ENCODE measurements at regions not wholly inside any gene's neighbourhood (a gene's known extent, or its start where the extent isn't known, plus 50 kb on each side); places are given as distances from the start of the nearest gene placed in this dataset. TPM values are rescaled to one million over a fixed set of nuclear protein-coding genes. Genes with fewer than 3 reads are reported as not detected.

DNA sequence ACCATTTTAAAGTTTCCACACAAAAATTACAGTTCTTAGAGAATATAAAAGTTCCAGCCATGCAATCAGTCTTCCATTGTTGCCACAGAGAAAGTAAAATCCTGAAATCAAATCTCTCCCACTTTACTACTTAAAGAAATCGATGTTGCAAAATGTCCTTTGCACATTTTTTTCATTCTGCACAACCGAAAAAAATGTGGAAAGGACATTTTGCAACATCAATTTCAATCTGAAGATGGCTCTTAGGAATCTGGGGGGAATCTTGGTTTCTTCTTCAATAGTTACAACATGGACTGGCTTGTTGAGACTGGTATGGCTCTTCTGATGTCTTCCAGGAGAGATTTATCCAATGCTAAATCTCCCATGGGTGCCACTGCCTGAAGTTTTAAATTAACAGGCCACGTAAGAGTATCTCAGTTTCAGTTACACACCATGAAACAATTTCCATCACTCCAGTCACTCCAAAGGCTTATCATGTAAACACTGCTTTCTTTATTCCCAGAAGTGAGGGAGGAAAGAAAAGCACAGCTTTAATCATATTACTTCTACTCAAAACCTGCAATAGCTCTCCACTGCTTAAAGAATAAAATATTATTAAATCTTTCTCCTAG, 55.8 kb upstream of the CTNNB1 start:
- H3K4me3 ChIP-seq (ENCODE audit: insufficient read depth, low read length), result no peak overlapping the region
- no peak overlapping the region for H3K27ac ChIP-seq (ENCODE audit: low read depth, low read length)
- no peak overlapping the region for H2AFZ ChIP-seq (ENCODE audit: low read length)
- no peak for DNase-seq (ENCODE audit: insufficient read length, low spot score, missing footprints)
- TF ChIP-seq, protein P1, sequence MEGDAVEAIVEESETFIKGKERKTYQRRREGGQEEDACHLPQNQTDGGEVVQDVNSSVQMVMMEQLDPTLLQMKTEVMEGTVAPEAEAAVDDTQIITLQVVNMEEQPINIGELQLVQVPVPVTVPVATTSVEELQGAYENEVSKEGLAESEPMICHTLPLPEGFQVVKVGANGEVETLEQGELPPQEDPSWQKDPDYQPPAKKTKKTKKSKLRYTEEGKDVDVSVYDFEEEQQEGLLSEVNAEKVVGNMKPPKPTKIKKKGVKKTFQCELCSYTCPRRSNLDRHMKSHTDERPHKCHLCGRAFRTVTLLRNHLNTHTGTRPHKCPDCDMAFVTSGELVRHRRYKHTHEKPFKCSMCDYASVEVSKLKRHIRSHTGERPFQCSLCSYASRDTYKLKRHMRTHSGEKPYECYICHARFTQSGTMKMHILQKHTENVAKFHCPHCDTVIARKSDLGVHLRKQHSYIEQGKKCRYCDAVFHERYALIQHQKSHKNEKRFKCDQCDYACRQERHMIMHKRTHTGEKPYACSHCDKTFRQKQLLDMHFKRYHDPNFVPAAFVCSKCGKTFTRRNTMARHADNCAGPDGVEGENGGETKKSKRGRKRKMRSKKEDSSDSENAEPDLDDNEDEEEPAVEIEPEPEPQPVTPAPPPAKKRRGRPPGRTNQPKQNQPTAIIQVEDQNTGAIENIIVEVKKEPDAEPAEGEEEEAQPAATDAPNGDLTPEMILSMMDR (IDR thresholded peaks at IDR 0.05; ENCODE audit: extremely low read depth, low read depth, low read length), result no peak
- H4K20me1 ChIP-seq (ENCODE audit: insufficient read depth, low read length), result no peaks in the 10 kb centered on the region
- H3K36me3 ChIP-seq (ENCODE audit: insufficient read depth, low read length), result no peaks in the 10 kb centered on the region
- no peaks in the 10 kb centered on the region for H3K27me3 ChIP-seq (ENCODE audit: insufficient read depth, low read length)
- no peaks in the 10 kb centered on the region for H3K79me2 ChIP-seq (ENCODE audit: insufficient read depth, low read length)
- H3K9me3 ChIP-seq (ENCODE audit: low read depth, low read length), result no peaks in the 10 kb centered on the region
- H3K4me1 ChIP-seq (ENCODE audit: insufficient read depth, low read length), result no peaks in the 10 kb centered on the region
- no peak overlapping the region for H3K4me2 ChIP-seq (ENCODE audit: insufficient read depth, low read length)

DNA sequence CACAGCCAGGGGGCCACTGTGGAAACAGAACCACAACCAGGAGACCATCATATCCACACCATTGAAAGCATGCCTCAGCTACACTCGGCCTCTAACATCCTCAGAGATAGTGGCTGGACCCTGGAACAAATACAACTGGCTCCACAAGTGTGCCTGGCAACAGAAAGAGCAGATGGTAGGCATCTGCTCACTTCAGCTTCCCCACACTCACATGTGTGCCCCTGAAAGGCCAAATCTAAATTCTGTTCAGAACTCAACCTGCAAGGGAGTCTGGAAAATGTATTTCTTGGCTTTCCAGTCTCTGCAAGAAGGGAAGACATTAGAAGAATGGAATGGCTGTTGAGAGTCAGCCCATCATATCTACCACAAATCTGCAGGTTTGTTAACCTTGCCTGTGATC, 54.7 kb upstream of the CTNNB1 start:
- Histone ChIP-seq H3K36me3 (ENCODE audit: insufficient read depth, low read length) (no peaks in the 10 kb centered on the region), H3K4me3 (ENCODE audit: insufficient read depth, low read length) (no peak overlapping the region), H3K9me3 (ENCODE audit: low read depth, low read length) (no peaks in the 10 kb centered on the region), H3K27ac (ENCODE audit: low read depth, low read length) (no peak overlapping the region), H3K4me1 (ENCODE audit: insufficient read depth, low read length) (no peaks in the 10 kb centered on the region), H3K79me2 (ENCODE audit: insufficient read depth, low read length) (no peaks in the 10 kb centered on the region), H2AFZ (ENCODE audit: low read length) (no peak overlapping the region), H4K20me1 (ENCODE audit: insufficient read depth, low read length) (no peaks in the 10 kb centered on the region), H3K27me3 (ENCODE audit: insufficient read depth, low read length) (no peaks in the 10 kb centered on the region), H3K4me2 (ENCODE audit: insufficient read depth, low read length) (no peak overlapping the region)
- TF ChIP-seq, protein P1 (IDR thresholded peaks at IDR 0.05; ENCODE audit: extremely low read depth, low read depth, low read length), result no peak
- no peak for DNase-seq (ENCODE audit: insufficient read length, low spot score, missing footprints)

DNA sequence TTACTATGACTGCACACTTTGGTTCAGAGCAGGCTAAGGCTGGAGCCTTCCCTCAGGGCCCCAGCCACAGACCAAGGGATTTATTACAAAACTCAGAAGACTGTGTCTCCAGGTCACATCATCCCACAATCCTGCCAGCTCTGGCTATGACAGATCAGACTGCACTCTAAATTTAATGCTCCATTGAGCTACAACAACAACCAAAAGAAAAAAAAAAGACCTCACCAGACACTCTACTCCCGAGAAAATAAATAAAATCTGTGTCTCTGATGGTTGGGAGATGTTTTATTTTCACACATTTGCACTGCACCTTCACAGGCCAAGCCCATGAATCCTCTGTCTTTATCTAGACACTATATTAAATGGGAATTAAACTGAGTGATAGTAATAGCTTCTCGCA, 50.8 kb upstream of the CTNNB1 start:
- H3K27me3 ChIP-seq (ENCODE audit: insufficient read depth, low read length), result no peaks in the 10 kb centered on the region
- H2AFZ ChIP-seq (ENCODE audit: low read length), result no peak overlapping the region
- no peak overlapping the region for H3K4me3 ChIP-seq (ENCODE audit: insufficient read depth, low read length)
- no peaks in the 10 kb centered on the region for H3K79me2 ChIP-seq (ENCODE audit: insufficient read depth, low read length)
- no peak for DNase-seq (ENCODE audit: insufficient read length, low spot score, missing footprints)
- no peak overlapping the region for H3K4me2 ChIP-seq (ENCODE audit: insufficient read depth, low read length)
- no peak overlapping the region for H3K27ac ChIP-seq (ENCODE audit: low read depth, low read length)
- H4K20me1 ChIP-seq (ENCODE audit: insufficient read depth, low read length), result no peaks in the 10 kb centered on the region
- TF ChIP-seq, protein P1 (IDR thresholded peaks at IDR 0.05; ENCODE audit: extremely low read depth, low read depth, low read length), result no peak
- H3K36me3 ChIP-seq (ENCODE audit: insufficient read depth, low read length), result no peaks in the 10 kb centered on the region
- no peaks in the 10 kb centered on the region for H3K4me1 ChIP-seq (ENCODE audit: insufficient read depth, low read length)
- no peaks in the 10 kb centered on the region for H3K9me3 ChIP-seq (ENCODE audit: low read depth, low read length)

DNA sequence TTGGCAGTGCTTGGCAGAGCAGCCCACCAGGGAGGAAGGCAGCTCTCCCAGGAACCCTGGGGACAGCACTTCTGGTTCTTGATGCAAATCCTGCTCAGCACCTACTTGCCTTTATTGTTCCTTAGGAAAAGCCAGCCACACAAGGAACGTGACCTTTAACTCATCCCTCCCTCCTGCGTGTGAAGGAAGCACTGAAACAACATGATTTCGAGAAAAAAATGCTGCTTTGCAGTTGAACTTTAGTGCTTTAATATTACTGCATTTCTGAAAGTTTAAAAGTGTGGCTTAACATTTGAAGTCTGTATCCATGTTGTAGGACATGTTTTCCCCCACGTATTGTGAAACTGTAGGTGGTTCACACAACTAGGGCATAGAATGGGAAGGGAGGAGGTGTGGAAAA, 50.4 kb upstream of the CTNNB1 start:
- Histone ChIP-seq H2AFZ (ENCODE audit: low read length) (no peak overlapping the region), H3K9me3 (ENCODE audit: low read depth, low read length) (no peaks in the 10 kb centered on the region), H3K27me3 (ENCODE audit: insufficient read depth, low read length) (no peaks in the 10 kb centered on the region), H4K20me1 (ENCODE audit: insufficient read depth, low read length) (no peaks in the 10 kb centered on the region), H3K4me3 (ENCODE audit: insufficient read depth, low read length) (no peak overlapping the region), H3K4me2 (ENCODE audit: insufficient read depth, low read length) (no peak overlapping the region), H3K36me3 (ENCODE audit: insufficient read depth, low read length) (no peaks in the 10 kb centered on the region), H3K79me2 (ENCODE audit: insufficient read depth, low read length) (no peaks in the 10 kb centered on the region), H3K4me1 (ENCODE audit: insufficient read depth, low read length) (no peaks in the 10 kb centered on the region), H3K27ac (ENCODE audit: low read depth, low read length) (no peak overlapping the region)
- no peak for DNase-seq (ENCODE audit: insufficient read length, low spot score, missing footprints)
- TF ChIP-seq, protein P1 (IDR thresholded peaks at IDR 0.05; ENCODE audit: extremely low read depth, low read depth, low read length), result no peak

Small RNA genes lying in the stretch of these regions (small RNA-seq; reads per million reads assigned to genes)
- gene AC099560.2 (not detected), gene HMGN2P24 (not detected)
